Ishikawa (cell line): ENCODE measurements at regions not wholly inside any gene's neighbourhood (a gene's known extent, or its start where the extent isn't known, plus 50 kb on each side); places are given as distances from the start of the nearest gene placed in this dataset.

Experiments used
- CEBPB ChIP-seq: IDR thresholded peaks from 2 replicates; pipeline ENCODE4 v1.6.1; 2012
- CREB1 ChIP-seq: IDR thresholded peaks from 2 replicates; pipeline ENCODE4 v1.6.1; 2012; ENCODE audit warnings: low read depth
- EGR1 ChIP-seq: IDR thresholded peaks from 2 replicates; pipeline ENCODE4 v1.6.1; 2012
- EP300 ChIP-seq: IDR thresholded peaks from 2 replicates; pipeline ENCODE4 v1.6.1; 2012; ENCODE audit warnings: borderline replicate concordance
- FOXM1 ChIP-seq: IDR thresholded peaks from 2 replicates; pipeline ENCODE4 v1.6.1; 2012; ENCODE audit warnings: low read depth, borderline replicate concordance
- NFIC ChIP-seq: IDR thresholded peaks from 2 replicates; pipeline ENCODE4 v1.6.1; 2012
- RAD21 ChIP-seq: IDR thresholded peaks from 2 replicates; pipeline ENCODE4 v1.6.1; 2012; ENCODE audit warnings: low read depth
- TAF1 ChIP-seq: IDR thresholded peaks from 2 replicates; pipeline ENCODE4 v1.6.1; 2012; ENCODE audit warnings: low read depth, mild to moderate bottlenecking
- TCF12 ChIP-seq: IDR thresholded peaks from 2 replicates; pipeline ENCODE4 v1.6.1; 2012; ENCODE audit warnings: low read depth
- TEAD4 ChIP-seq: IDR thresholded peaks from 2 replicates; pipeline ENCODE4 v1.6.1; 2012
- YY1 ChIP-seq: IDR thresholded peaks from 2 replicates; pipeline ENCODE4 v1.6.1; 2012; ENCODE audit warnings: low read depth
- ZBTB7A ChIP-seq: IDR thresholded peaks from 2 replicates; pipeline ENCODE4 v1.6.1; 2012; ENCODE audit warnings: low read depth
- TF ChIP-seq, protein P1 (sequence below): IDR thresholded peaks from 2 replicates; pipeline ENCODE4 v1.6.1; 2012
- TF ChIP-seq, protein P2 (sequence below): IDR thresholded peaks from 2 replicates; pipeline ENCODE4 v1.6.1; 2012; ENCODE audit warnings: low read depth, mild to moderate bottlenecking
- TF ChIP-seq, protein P3 (sequence below): IDR thresholded peaks from 2 replicates; pipeline ENCODE4 v1.6.1; 2012

DNA sequence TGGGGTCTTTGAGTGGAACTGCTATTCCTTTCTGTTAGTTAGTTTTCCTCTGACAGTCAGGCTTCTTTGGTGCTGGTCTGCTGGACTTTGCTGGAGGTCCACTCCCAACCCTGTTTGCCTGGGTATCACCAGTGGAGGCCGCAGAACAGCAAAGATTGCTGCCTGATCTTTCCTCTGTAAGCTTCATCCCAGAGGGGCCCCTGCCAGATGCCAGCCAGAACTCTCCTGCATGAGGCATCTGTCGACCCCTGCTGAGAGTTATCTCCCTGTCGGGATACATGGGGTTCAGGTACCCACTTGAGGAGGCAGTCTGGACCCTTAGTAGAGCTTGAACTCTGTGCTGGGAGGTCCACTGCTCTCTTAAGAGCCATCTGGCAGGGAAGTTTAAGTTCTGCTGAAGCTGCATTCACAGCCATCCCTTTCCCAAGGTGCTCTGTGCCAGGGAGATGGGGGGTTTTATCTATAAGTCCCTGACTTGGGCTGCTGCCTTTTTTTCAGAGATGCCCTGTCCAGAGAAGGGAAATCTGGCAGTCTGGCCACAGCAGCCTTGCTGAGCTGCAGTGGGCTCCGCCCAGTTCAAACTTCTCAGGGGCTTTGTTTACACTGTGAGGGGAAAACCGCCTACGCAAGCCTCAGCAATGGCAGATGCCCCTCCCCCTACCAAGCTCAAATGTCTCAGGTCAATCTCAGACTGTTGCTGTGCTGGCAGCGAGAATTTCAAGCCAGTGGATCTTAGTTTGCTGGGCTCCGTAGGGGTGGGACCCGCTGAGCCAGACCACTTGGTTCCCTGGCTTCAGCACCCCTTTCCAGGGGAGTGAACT lies 89.7 kb upstream of the CDK6 start:
- TF ChIP-seq EGR1 (no peak), NFIC (no peak), TAF1 (no peak), YY1 (no peak), CEBPB (no peak), TEAD4 (no peak), TCF12 (no peak), ZBTB7A (no peak), EP300 (no peak), CREB1 (no peak), RAD21 (no peak), FOXM1 (no peak)
- TF ChIP-seq, protein P1, sequence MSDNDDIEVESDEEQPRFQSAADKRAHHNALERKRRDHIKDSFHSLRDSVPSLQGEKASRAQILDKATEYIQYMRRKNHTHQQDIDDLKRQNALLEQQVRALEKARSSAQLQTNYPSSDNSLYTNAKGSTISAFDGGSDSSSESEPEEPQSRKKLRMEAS: no peak
- TF ChIP-seq, protein P2, sequence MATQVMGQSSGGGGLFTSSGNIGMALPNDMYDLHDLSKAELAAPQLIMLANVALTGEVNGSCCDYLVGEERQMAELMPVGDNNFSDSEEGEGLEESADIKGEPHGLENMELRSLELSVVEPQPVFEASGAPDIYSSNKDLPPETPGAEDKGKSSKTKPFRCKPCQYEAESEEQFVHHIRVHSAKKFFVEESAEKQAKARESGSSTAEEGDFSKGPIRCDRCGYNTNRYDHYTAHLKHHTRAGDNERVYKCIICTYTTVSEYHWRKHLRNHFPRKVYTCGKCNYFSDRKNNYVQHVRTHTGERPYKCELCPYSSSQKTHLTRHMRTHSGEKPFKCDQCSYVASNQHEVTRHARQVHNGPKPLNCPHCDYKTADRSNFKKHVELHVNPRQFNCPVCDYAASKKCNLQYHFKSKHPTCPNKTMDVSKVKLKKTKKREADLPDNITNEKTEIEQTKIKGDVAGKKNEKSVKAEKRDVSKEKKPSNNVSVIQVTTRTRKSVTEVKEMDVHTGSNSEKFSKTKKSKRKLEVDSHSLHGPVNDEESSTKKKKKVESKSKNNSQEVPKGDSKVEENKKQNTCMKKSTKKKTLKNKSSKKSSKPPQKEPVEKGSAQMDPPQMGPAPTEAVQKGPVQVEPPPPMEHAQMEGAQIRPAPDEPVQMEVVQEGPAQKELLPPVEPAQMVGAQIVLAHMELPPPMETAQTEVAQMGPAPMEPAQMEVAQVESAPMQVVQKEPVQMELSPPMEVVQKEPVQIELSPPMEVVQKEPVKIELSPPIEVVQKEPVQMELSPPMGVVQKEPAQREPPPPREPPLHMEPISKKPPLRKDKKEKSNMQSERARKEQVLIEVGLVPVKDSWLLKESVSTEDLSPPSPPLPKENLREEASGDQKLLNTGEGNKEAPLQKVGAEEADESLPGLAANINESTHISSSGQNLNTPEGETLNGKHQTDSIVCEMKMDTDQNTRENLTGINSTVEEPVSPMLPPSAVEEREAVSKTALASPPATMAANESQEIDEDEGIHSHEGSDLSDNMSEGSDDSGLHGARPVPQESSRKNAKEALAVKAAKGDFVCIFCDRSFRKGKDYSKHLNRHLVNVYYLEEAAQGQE: no peak
- TF ChIP-seq, protein P3, sequence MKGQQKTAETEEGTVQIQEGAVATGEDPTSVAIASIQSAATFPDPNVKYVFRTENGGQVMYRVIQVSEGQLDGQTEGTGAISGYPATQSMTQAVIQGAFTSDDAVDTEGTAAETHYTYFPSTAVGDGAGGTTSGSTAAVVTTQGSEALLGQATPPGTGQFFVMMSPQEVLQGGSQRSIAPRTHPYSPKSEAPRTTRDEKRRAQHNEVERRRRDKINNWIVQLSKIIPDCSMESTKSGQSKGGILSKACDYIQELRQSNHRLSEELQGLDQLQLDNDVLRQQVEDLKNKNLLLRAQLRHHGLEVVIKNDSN: no peak

DNA sequence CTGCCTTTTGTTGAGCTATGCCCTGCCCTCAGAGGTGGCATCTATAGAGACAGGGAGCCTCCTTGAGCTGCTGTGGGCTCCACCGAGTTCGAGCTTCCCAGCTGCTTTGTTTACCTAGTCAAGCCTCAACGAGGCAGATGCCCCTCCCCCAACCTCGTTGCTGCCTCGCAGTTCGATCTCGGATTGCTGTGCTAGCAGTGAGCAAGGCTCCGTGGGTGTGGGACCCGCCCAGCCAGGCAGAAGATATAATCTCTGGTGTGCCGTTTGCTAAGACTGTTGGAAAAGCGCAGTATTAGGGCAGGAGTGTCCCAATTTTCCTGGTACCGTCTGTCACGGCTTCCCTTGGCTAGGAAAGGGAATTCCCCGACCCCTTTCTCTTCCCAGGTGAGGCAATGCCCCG lies 88.4 kb upstream of the CDK6 start:
- TF ChIP-seq TCF12 (no peak), ZBTB7A (no peak), YY1 (no peak), NFIC (no peak), CREB1 (no peak), RAD21 (no peak), EP300 (no peak), TEAD4 (no peak)
- TF ChIP-seq, protein P3: no peak
- TF ChIP-seq, protein P1: no peak
- TF ChIP-seq, protein P2: no peak

DNA sequence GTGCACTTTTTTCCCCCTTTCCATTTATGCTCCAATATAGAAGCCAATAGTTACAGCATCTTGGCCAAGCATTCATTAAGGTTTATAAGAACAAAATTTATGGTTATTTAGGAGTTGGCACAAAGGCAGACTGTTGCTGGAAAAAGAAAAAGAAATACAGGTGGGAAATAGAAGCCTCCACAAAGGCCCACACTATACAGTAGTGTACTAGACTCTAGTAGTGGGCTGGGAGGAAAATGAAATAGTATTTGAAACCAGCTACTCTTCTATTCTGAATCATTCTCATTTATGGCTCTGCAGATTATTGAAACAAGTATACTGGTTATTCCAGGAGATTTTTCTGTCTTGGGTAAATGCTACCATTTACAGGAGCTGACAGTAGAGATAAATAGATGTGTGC lies 80.9 kb upstream of the CDK6 start:
- TF ChIP-seq TEAD4 (no peak), TAF1 (no peak), FOXM1 (no peak), EP300 (no peak), NFIC (no peak), YY1 (no peak), TCF12 (no peak)
- TF ChIP-seq, protein P2: no peak
- TF ChIP-seq, protein P1: no peak
- TF ChIP-seq, protein P3: no peak

DNA sequence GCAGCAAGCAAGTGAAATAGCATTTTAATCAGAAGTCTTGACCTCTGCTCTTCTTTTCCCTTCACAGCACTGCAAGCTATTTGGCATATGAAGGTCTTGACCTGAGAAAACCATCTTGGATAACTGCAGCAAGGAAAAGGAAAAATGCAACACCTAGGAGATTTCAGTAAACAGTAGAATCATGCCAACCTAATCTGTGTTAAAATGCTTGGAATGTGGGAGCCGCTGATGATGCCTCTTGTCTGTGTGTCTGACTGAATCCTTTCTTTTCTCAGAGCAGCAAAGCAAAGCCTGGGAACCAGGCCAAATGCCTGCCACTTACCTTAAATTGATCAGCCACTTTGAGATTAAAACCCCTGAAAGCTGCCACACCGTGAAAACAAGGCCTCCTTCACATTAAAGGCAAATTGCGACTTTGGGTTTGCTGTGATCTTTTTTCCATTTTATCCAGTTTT lies 80.4 kb upstream of the CDK6 start:
- 0 out of 2 replicates have a peak, but pooled peaks have one; percentile 28 for TF ChIP-seq TCF12
- TF ChIP-seq TAF1: no peak
- TF ChIP-seq YY1: no peak
- TF ChIP-seq, protein P3: no peak
- TF ChIP-seq, protein P2: no peak
- TF ChIP-seq, protein P1: no peak
- no peak for TF ChIP-seq RAD21
- TF ChIP-seq CEBPB: no peak
- TF ChIP-seq EP300: peak; percentile 33; the same call in 1 of the 2 replicates
- TF ChIP-seq NFIC: peak; percentile 68
- no peak for TF ChIP-seq FOXM1
- TF ChIP-seq TEAD4: peak; percentile 73
